Heart right ventricle (tissue), 16 donors: ENCODE measurements at regions not wholly inside any gene's neighbourhood (a gene's known extent, or its start where the extent isn't known, plus 50 kb on each side); places are given as distances from the start of the nearest gene placed in this dataset.

Source experiments
- ATAC-seq, 8 donors: fragments of 200-7000 bp; cut with Tn5 transposase; one replicate each; pipeline ENCODE4 v1.9.1; 2020; ENCODE audit warnings: mild to moderate bottlenecking in 8 of 8, moderate library complexity in 8 of 8, moderate number of reproducible peaks in 1 of 8
- DNase-seq, 2 donors: peaks; one replicate each; pipeline ENCODE4 v3.0.0-alpha.2; 2020
- H3K27ac ChIP-seq, 10 donors: fragments of 200-600 bp; sonication (generic) in 2 of 10; one replicate each; pipeline versions ENCODE4 v1.5.0 to v1.8.0; 2020 to 2022; ENCODE audit warnings: mild to moderate bottlenecking in 3 of 10
- H3K27me3 ChIP-seq, 7 donors: fragments of 200-600 bp; one replicate each; pipeline ENCODE4 v1.8.0; 2021 to 2022; ENCODE audit warnings: mild to moderate bottlenecking in 2 of 7
- H3K36me3 ChIP-seq, 9 donors: fragments of 200-600 bp; sonication (generic) in 1 of 9; one replicate each; pipeline versions ENCODE4 v1.5.0 to v1.8.0; 2020 to 2022; ENCODE audit warnings: mild to moderate bottlenecking in 2 of 9
- H3K4me1 ChIP-seq, 9 donors: fragments of 200-600 bp; sonication (generic) in 1 of 9; one replicate each; pipeline versions ENCODE4 v1.5.0 to v1.8.0; 2020 to 2022; ENCODE audit warnings: mild to moderate bottlenecking in 4 of 9
- H3K4me3 ChIP-seq, 10 donors: fragments of 200-600 bp; sonication (generic) in 2 of 10; one replicate each; pipeline versions ENCODE4 v1.5.0 to v1.8.0; 2020 to 2022; ENCODE audit warnings: mild to moderate bottlenecking in 7 of 10, moderate library complexity in 2 of 10
- H3K9me3 ChIP-seq, 11 donors: fragments of 200-600 bp in 10 of 11; sonication (generic) in 2 of 11; one replicate each; pipeline versions ENCODE4 v1.5.0 to v1.8.0; 2013 to 2022; ENCODE audit warnings: mild to moderate bottlenecking in 2 of 11, control low read depth in 1 of 11, moderate library complexity in 1 of 11
- WGBS, 2 donors: extraction: QIAGEN DNeasy Blood & Tissue Kit; methylation state at CpG; one replicate each; pipeline ENCODE4 v1.1.7; 2013; ENCODE audit warnings: inconsistent platforms in 1 of 2; 5-methylcytosine and 5-hydroxymethylcytosine counted together
- intact Hi-C, 10 donors: fragments of 100-400 bp; cut with DNase I; formaldehyde crosslinking; loops; one replicate each; pipeline versions ENCODE4 v1.11.1 to v1.14.2; 2022
- TF ChIP-seq, protein P1 (sequence below), 9 donors: fragments of 200-600 bp; sonication (generic) in 2 of 9; IDR thresholded peaks; one replicate each; pipeline versions ENCODE4 v1.5.0 to v1.8.0; 2021 to 2022; ENCODE audit warnings: antibody characterized with exemption in 9 of 9, mild to moderate bottlenecking in 5 of 9, moderate library complexity in 1 of 9
- donor health status: Arrhythmogenic right ventricular cardiomyopathy.
- donor health status: ischemic (EF 13 %, LVEDD 7.1; RV severe dilation, severe dysfunction).
- donor health status: healthy with polysubstance abuse.
- donor health status: DM: no; HTN: yes; CAD: no.
- donor health status: DM: no; HTN: no; CAD: no.
- donor health status: ischemic (EF 25% LVEDD 6.9; RV normal size, moderate dysfunction).
- donor health status: ischemic (EF 25% LVEDD 5.7; RV mildly dilated, moderate dysfunction).
- donor health status: healthy.
- donor health status: DM: yes; HTN: yes; CAD: no.
- donor health status: Ischemic cardiomyopathy.
- donor health status: ischemic (EF 35%, LVEDD 5.7; RV mildly dilated, moderate dysfunction).
- donor health status: nonischemic (EF 11% LVEDD 7.7; RV severe dilation, severe dysfunction).
- donor health status: DM: yes; HTN: yes; CAD: no.
- donor health status: PGD.
- donor health status: ischemic (EF 29% LVEDD 5.4; RV normal size, mild dysfunction).
- donor health status: nonischemic (EF 23%, LVEDD 6.1; RV moderate dilation, normal function).

DNA sequence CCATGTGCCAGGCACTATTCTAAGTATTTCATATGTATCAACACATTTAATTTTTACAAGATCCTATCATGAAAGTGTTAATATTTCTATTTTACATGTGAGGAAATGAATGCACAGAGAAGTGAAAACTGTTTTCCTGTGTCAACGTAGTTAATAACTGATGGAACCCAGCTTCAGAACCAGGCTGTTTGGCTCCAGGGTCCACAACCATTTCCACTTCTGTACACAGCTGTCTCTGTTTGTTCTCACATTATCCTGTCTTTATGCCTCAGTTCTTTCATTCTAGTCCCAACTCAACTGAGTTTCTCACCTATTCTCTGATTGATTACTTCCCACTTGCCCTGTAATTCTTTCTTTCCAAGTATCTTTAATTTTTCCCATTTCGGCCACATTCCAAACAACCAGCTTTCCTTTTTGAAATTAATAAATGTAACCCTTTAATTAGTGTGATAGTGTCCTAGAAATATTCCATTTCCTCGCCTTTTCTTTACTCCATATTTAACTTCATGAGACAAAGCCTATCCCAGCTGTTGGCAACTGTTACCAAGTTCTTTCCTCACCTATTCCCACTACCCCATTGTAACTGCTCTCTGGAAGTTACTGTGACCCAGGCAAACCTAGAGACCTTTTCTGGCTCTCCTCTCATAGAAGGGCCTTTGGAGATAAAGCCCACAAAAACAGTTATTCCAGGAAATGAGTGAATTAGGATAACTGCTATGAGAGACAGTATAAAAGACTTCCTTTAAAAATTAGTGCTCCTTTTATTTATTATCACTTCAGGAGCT, 218.7 kb downstream of the RASSF9 start:
- Histone ChIP-seq H3K27me3 (no peaks in the 10 kb centered on the region), H3K9me3 (peaks cover 0 to 3% (median 0%) of the 10 kb centered on the region in 11 donors), H3K36me3 (no peaks in the 10 kb centered on the region), H3K4me1 (no peaks in the 10 kb centered on the region), H3K27ac (no peak overlapping the region), H3K4me3 (no peak overlapping the region)
- 69 to 73% methylated on average over 3 of the region's 3 CpGs for WGBS, 2 donors
- intact Hi-C loops, result no loop called here
- no peak for DNase-seq
- ATAC-seq, result no peak
- TF ChIP-seq, protein P1, sequence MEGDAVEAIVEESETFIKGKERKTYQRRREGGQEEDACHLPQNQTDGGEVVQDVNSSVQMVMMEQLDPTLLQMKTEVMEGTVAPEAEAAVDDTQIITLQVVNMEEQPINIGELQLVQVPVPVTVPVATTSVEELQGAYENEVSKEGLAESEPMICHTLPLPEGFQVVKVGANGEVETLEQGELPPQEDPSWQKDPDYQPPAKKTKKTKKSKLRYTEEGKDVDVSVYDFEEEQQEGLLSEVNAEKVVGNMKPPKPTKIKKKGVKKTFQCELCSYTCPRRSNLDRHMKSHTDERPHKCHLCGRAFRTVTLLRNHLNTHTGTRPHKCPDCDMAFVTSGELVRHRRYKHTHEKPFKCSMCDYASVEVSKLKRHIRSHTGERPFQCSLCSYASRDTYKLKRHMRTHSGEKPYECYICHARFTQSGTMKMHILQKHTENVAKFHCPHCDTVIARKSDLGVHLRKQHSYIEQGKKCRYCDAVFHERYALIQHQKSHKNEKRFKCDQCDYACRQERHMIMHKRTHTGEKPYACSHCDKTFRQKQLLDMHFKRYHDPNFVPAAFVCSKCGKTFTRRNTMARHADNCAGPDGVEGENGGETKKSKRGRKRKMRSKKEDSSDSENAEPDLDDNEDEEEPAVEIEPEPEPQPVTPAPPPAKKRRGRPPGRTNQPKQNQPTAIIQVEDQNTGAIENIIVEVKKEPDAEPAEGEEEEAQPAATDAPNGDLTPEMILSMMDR (IDR thresholded peaks at IDR 0.05), result no peak

DNA sequence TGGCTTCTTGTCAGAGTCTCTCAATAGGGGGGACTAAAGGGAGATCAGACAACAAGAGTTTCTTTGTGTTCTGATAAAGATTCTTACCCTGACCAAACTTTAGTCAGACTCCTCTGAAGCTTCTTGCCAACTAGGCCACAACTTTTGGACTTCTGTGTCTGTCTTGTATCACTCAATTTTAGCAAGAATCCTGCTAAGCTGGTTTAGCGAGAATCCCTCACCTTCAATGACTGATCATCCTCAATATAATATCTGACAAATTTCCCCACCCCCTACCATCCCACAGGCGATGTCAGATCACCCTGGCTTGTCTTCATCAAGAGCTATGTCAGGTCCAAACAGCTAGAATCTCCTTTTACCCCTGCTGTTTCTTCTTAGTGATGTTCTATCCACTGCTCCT, 215.2 kb downstream of the RASSF9 start:
- 80 to 85% methylated on average over 2 of the region's 2 CpGs for WGBS, 2 donors
- DNase-seq (no peak), ATAC-seq (no peak)
- Histone ChIP-seq H3K4me1 (peaks cover 0 to 6% (median 0%) of the 10 kb centered on the region in 9 donors), H3K36me3 (no peaks in the 10 kb centered on the region), H3K4me3 (no peak overlapping the region), H3K9me3 (no peaks in the 10 kb centered on the region), H3K27ac (no peak overlapping the region), H3K27me3 (no peaks in the 10 kb centered on the region)
- TF ChIP-seq, protein P1 (IDR thresholded peaks at IDR 0.05), result no peak
- intact Hi-C loops, result no loop called here

DNA sequence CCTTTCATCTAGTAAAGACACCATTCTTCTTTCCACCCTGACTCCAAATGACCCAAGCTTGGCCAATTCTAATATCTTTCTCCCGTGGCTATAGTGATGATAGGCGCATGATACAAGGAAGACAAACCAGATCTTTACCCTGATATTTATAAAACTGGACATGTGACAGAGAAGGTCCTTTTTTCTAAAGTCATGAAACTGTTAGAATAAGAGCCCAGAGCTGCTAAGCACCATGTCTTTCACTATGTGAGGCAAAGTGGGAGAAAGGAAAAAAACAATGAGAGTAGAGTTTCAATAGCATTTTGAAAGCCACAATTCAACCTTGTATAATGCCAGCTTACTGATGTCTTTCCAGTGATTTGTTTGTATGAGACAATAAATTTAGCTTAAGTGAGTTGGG, 212.4 kb downstream of the RASSF9 start:
- Histone ChIP-seq H3K27me3 (no peaks in the 10 kb centered on the region), H3K27ac (no peak overlapping the region), H3K4me1 (peaks cover 0 to 15% (median 0%) of the 10 kb centered on the region in 9 donors), H3K9me3 (peaks cover 0 to 4% (median 0%) of the 10 kb centered on the region in 11 donors), H3K36me3 (no peaks in the 10 kb centered on the region), H3K4me3 (no peak overlapping the region)
- ATAC-seq (no peak), DNase-seq (no peak)
- WGBS, 2 donors, result 89 to 90% methylated on average over 2 of the region's 2 CpGs
- intact Hi-C loops, result no loop called here
- TF ChIP-seq, protein P1 (IDR thresholded peaks at IDR 0.05), result no peak

DNA sequence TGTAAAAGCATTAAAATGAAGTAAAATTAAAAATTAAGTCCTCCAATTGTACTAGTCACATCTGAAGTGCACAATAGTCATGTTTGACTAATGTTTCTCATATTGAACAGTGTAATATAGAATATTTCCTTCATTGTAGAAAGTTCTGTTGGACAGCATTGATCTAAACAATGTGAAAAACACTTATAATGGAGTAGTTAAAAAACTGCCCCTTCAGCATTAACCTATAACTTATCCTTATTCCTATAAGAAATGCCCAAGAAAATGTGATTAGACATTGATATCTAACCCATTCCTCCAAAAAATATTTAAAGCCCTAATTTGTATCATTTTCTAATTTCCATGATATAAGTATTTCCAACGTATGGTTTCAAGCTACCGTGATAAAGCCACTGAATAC, 210.7 kb downstream of the RASSF9 start:
- peak overlapping the region in 3 of 10 donors; percentile 41 to 56 (median 42) for H3K27ac ChIP-seq
- H3K36me3 ChIP-seq, result no peaks in the 10 kb centered on the region
- peaks cover 0 to 15% (median 0%) of the 10 kb centered on the region in 9 donors for H3K4me1 ChIP-seq
- ATAC-seq, result no peak
- H3K4me3 ChIP-seq, result no peak overlapping the region
- H3K9me3 ChIP-seq, result peaks cover 0 to 5% (median 0%) of the 10 kb centered on the region in 11 donors
- WGBS, 2 donors, result 48 to 73% methylated on average over 2 of the region's 2 CpGs
- no peaks in the 10 kb centered on the region for H3K27me3 ChIP-seq
- TF ChIP-seq, protein P1 (IDR thresholded peaks at IDR 0.05), result no peak
- no peak for DNase-seq
- intact Hi-C loops, result no loop called here
